ENCODE measurements at regions not wholly inside any gene's neighbourhood (a gene's known extent, or its start where the extent isn't known, plus 50 kb on each side); places are given as distances from the start of the nearest gene placed in this dataset.

DNA sequence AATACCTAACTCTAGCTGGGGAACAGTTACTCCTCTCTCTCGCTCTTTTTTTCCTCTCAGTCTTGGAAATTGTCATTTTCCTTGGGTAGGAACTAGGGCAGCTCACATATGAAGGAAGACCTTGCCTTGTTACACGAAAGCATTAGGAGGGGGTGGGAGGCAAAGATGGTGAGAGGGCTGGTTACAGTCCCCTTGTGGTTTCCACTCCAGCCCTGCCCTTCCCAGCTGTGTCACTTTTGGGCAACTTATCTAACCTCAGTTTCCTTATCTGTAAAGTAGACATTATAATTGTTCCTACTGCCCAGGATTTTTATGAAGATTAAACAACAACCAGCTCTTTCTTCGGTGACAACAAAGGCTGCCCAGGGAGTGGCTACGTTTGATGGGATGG, 196.2 kb upstream of the CLINT1 start:
- H3K4me3 ChIP-seq (replicated peaks; ENCODE audit: low read depth, low read length), result no peak overlapping the region
- TF ChIP-seq, protein P1, sequence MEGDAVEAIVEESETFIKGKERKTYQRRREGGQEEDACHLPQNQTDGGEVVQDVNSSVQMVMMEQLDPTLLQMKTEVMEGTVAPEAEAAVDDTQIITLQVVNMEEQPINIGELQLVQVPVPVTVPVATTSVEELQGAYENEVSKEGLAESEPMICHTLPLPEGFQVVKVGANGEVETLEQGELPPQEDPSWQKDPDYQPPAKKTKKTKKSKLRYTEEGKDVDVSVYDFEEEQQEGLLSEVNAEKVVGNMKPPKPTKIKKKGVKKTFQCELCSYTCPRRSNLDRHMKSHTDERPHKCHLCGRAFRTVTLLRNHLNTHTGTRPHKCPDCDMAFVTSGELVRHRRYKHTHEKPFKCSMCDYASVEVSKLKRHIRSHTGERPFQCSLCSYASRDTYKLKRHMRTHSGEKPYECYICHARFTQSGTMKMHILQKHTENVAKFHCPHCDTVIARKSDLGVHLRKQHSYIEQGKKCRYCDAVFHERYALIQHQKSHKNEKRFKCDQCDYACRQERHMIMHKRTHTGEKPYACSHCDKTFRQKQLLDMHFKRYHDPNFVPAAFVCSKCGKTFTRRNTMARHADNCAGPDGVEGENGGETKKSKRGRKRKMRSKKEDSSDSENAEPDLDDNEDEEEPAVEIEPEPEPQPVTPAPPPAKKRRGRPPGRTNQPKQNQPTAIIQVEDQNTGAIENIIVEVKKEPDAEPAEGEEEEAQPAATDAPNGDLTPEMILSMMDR (IDR thresholded peaks at IDR 0.05; ENCODE audit: insufficient read depth, low read length, poor library complexity, severe bottlenecking), result no peak
- H3K36me3 ChIP-seq (ENCODE audit: control insufficient read depth, insufficient read depth, low read length), result no peaks in the 10 kb centered on the region
- H3K27me3 ChIP-seq (replicated peaks; ENCODE audit: control insufficient read depth, insufficient read depth, low read length), result no peaks in the 10 kb centered on the region; the same call in 1 of the 2 replicates
- DNase-seq (ENCODE audit: extremely low read depth, insufficient read length), result no peak

DNA sequence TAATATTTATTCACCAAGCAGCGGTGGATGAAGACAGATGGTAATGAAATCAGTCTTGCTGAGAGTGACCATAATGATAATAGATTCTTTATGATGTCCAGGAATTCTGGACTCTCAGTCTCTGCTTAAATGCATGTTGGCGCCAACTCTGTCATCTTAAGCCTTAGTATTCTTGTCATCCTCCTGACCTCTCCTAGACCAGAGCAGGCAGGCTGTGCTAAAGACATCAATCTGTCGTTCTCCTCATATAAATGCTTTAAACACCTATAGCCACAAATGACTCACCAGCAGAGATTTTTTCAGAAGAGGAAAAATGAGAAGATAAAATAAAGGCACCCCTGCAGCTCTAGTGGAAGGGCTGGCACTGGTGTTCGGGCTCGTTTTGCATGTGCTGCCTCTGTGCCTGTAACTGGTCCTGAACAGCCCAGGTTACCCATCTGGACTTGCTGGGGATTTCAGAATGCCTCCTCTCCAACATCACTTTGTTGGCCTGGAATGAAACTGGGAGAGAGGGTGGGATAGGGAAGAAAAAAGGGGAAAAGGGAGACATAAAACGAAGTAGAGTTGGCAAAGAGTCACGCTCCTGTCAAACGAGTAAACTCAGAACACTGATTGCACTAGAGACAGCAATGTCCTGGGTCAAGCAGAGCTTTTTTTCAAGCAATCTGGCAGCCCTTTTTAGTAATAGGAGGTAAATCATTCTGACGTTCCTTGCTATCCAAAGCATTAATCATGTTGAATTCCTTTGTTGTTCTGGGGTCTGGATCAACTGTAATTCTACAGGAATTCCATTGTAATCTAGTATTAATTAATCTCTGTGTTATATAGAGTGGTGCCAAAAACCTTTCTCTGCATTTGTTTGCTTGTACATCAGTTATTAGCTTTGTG, 195.5 kb upstream of the CLINT1 start:
- no peak for DNase-seq (ENCODE audit: extremely low read depth, insufficient read length)
- Histone ChIP-seq H3K4me3 (replicated peaks; ENCODE audit: low read depth, low read length) (no peak overlapping the region), H3K27me3 (replicated peaks; ENCODE audit: control insufficient read depth, insufficient read depth, low read length) (no peaks in the 10 kb centered on the region; the same call in 1 of the 2 replicates), H3K36me3 (ENCODE audit: control insufficient read depth, insufficient read depth, low read length) (no peaks in the 10 kb centered on the region)
- TF ChIP-seq, protein P1 (IDR thresholded peaks at IDR 0.05; ENCODE audit: insufficient read depth, low read length, poor library complexity, severe bottlenecking), result no peak

DNA sequence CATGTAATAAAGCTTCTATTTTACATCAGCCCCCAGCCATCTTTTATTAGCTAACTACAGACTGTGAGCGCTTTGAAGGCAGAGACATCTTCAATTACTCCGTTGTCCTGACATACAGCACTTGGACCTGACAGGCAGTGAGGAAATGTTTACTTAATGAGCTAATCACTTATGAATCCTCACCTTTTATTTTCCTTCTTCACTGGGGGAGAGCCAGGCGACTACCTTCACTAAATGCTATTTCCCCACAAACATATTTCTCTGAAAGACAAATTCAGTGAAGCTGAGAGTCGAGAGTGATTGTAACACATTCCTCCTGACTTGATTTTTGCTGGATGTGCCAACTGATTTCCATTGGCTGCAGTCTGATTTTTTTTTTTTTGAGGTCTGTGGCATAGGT, 192.1 kb upstream of the CLINT1 start:
- H3K36me3 ChIP-seq (ENCODE audit: control insufficient read depth, insufficient read depth, low read length), result no peaks in the 10 kb centered on the region
- H3K4me3 ChIP-seq (replicated peaks; ENCODE audit: low read depth, low read length), result no peak overlapping the region
- TF ChIP-seq, protein P1 (IDR thresholded peaks at IDR 0.05; ENCODE audit: insufficient read depth, low read length, poor library complexity, severe bottlenecking), result no peak
- H3K27me3 ChIP-seq (replicated peaks; ENCODE audit: control insufficient read depth, insufficient read depth, low read length), result no peaks in the 10 kb centered on the region
- DNase-seq (ENCODE audit: extremely low read depth, insufficient read length), result no peak

DNA sequence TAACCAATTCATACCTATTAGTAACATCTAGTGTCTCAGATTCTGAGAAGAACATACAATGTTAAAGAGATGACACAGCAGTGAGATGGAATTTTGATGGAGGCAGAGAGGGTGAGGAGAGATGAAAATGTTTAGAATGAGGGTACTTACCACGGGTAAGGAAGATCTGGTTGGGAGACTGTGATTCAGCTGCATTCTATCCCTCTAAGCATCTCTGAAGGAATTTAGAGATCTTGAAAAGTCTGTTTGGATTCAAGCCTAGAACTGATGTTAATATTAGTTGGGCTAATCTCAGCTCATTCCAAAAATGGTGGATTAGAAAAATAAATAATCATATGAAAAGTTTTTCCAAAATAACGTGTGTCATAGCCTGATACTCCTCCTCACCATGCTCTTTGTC, 191.5 kb upstream of the CLINT1 start:
- Histone ChIP-seq H3K4me3 (replicated peaks; ENCODE audit: low read depth, low read length) (no peak overlapping the region), H3K36me3 (ENCODE audit: control insufficient read depth, insufficient read depth, low read length) (no peaks in the 10 kb centered on the region), H3K27me3 (replicated peaks; ENCODE audit: control insufficient read depth, insufficient read depth, low read length) (no peaks in the 10 kb centered on the region)
- TF ChIP-seq, protein P1 (IDR thresholded peaks at IDR 0.05; ENCODE audit: insufficient read depth, low read length, poor library complexity, severe bottlenecking), result no peak
- no peak for DNase-seq (ENCODE audit: extremely low read depth, insufficient read length)

DNA sequence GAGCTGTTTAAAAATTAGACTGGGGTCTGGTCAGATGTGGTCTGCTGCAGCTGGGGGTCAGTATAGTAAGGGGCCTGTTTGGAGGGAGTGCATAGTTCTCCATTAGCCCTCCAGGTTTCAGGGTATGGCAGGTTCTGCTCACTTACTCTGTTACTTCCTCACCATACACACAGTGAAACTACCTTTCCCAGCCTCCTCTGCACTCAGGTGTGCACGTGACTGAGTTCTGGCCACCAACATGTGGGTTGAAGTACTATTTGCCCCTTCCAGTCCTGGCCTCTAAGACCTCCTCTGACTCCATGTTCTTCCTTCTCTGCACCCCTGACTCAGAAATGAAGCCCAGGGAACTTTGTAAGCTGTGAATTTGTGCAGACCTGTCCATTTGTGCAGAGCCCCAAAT, 190.5 kb upstream of the CLINT1 start:
- Histone ChIP-seq H3K36me3 (ENCODE audit: control insufficient read depth, insufficient read depth, low read length) (no peaks in the 10 kb centered on the region), H3K4me3 (replicated peaks; ENCODE audit: low read depth, low read length) (no peak overlapping the region), H3K27me3 (replicated peaks; ENCODE audit: control insufficient read depth, insufficient read depth, low read length) (no peaks in the 10 kb centered on the region)
- TF ChIP-seq, protein P1 (IDR thresholded peaks at IDR 0.05; ENCODE audit: insufficient read depth, low read length, poor library complexity, severe bottlenecking), result no peak
- DNase-seq (ENCODE audit: extremely low read depth, insufficient read length), result no peak

Data from GM06990 (cell line).